8988T (cell line): ENCODE measurements at regions not wholly inside any gene's neighbourhood (a gene's known extent, or its start where the extent isn't known, plus 50 kb on each side); places are given as distances from the start of the nearest gene placed in this dataset.

ENCODE experiments used
- DNase-seq: peaks from one replicate; pipeline ENCODE4 v3.0.0; 2011

DNA sequence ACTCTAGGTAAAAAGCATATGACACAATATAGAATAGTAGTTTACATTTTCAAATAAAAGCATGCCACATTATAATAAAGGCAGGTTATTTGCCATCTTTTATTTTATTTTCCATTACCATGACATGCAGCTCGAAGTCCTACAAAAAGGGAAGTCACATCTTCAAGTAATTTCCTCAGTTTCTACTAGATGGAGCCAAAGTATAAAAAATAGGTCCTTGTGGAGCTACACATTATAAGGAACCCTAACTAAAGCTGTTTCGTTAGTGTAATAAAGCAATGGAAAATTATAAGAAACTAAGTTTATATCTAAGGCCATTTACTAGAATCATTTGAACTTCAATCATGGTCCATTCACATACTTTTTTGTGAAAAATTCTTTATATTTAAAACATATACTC, 674.5 kb downstream of the KCNJ3 start:
- no peak for DNase-seq

GRCh38 chr2:155368934-155369333, 670.4 kb downstream of the KCNJ3 start:
- DNase-seq: no peak

DNA sequence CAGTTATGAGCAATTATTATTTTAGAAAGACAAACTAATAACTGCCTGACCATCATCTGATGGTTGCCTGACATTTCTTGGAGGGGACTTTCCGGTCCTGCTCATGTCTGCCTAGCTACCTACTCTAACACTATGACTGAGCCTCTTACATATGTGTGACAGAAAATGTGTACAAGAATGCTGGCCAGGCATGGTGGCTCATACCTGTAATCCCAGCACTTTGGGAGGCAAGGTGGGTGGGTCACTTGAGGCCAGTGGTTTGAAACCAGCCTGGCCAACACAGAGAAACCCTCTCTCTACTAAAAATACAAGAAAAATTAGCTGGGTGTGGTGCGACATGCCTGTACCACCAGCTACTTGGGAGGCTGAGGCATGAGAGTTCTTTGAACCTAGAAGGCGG, 666.3 kb downstream of the KCNJ3 start:
- no peak for DNase-seq

DNA sequence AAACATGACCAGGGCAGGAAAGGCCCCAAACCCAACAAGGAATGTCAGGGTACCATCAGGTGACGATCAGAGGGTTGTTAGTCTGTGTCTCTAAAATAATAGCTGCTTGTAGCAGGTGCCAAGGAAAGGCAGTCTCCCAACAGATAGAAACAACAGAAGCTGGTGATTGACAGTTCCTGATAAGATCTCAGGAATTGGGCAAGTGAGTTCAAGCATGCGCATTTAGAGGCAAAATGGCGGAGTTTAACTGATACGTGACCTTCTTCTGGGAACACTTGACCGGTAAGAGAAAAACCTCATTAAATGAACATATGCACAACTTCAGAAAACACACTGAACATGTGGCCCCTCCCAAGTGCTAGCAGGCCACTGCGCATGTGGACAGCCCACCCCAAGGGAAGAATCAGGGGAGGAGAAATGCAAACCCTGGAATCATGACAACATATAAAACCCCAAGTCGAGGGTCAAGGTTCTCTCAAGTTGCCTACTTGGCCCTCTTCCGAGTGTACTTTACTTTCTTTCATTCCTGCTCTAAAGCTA, 664.9 kb downstream of the KCNJ3 start:
- no peak for DNase-seq

- DNase-seq: no peak
Measured at GRCh38 chr2:155357172-155357571, 658.7 kb downstream of the KCNJ3 start.

GRCh38 chr2:155356250-155356649, 657.8 kb downstream of the KCNJ3 start:
- no peak for DNase-seq

GRCh38 chr2:155350783-155351580, 652.5 kb downstream of the KCNJ3 start:
- DNase-seq: no peak

- no peak for DNase-seq
Measured at GRCh38 chr2:155332016-155332415, 633.5 kb downstream of the KCNJ3 start.

DNA sequence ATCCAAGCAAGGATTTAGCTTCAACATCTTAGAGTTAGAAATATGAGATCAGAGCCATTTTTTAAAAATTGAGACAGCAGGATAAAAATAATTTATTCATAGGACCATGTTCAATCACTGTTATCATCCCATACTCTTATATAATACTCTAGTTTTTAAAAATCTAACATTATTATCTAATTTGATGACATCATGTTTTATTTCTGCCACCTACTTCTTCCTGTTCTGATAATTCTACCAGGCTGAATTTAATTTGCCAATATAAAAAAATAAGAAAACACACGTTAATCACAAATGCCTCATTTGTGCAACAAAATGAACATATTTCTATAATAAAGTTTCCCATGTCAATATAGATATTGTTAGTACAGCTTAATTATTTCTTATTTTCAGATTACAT, 621.7 kb downstream of the KCNJ3 start:
- DNase-seq: no peak

DNA sequence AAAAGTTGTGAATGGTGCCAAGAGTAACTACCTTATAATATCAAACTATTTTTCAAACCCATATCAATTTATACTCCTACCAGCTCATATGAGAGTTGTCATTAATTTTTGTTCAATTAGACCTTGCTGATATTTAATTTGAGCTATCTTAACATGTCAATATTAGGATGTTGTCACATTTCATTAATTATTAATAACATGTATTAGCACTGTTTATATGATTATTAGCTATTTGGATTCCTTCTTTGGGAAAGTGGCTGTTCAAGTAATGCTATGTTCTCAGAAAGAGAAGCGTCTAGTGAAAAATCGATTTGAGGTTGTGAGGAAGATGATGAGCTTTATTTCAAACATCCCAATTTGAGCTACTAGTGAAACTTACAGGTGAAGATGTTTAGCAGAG, 620.2 kb downstream of the KCNJ3 start:
- DNase-seq: no peak

- no peak for DNase-seq
Measured at GRCh38 chr2:155315768-155316167, 617.3 kb downstream of the KCNJ3 start.

DNA sequence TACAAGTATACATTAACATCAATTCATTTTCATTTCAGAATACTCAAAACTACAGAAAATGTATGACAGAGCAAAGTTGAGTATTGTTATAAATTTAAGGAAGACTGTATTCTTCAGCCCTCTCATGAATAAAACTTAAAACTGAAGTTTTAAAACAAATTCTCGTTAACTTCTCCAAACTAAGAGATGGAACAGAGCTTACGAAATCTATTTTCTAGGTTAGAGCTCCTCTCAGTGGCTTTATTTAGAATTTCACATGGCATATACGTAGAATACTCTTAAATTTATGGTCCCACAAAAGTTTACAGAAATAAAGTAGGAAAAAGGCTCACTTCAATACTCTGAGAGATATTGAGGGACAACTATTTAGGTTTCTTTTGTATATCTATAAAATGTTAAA, 612.1 kb downstream of the KCNJ3 start:
- DNase-seq: no peak

DNA sequence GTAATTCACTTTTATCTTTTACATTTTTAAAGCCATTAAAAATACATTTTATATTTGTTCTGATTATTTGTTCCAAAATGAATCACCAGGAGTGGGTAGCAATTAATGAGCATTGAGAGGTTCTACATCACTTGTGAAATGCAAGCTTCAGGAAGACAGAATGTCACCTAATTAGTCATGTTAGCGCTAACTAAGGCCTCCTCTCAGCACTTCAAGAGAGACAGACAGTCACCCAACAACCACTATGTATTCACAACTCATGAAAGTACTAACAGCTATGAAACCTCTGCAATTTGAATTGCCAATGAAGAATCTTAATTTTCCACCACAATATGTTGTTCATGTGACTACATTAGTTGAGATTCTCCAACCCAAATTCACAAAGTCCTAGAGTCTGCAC, 611.0 kb downstream of the KCNJ3 start:
- DNase-seq: no peak

DNA sequence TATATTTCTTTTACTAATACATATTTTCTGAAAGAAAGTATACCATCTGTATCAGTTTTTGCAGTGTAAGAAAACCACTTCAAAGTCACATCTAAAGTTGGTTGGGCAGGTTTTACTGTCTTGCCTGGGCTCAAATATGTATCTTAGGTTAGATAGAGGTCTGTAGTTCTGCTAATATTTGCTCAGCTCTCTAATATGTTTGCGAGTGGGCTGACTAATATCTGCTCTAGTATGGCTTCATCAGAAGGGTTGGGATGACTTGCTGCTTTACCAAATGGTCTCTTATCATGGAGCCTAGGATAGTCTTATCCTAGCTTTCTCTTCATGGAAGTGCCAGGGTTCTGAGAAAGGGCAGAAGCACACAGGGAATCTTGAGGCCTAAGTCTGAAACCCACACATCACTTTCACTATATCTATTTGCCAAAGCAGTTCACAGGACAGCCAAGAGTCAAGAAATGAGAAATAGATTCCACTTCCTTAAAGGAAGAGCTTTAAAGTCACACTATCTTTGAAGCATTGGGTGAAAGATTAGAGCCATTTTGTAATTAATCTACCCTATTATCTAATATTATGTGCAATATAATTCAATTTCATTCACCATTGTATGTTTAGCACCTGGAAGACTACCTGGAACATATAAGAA, 610.0 kb downstream of the KCNJ3 start:
- DNase-seq: no peak

GRCh38 chr2:155301221-155301620, 602.7 kb downstream of the KCNJ3 start:
- no peak for DNase-seq

DNA sequence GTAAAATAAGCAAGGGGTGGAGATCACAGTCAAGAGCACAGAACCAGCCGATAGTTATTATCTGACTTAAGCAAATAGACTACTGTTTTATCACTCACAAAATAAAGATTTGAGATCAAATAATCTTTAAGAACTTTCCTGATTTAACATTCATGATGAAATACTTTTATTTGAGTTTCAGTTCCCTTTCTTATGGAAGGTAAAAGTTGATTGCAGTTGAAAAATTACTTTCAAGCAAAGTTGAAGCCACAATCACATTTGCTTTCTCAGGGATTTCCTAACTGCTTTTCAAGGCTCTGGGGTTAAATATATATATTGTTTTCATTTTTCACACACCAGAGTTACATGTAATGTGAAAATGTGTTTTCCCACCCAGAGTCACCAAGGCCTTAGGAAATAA, 599.5 kb downstream of the KCNJ3 start:
- no peak for DNase-seq

GRCh38 chr2:155294358-155294757, 595.9 kb downstream of the KCNJ3 start:
- no peak for DNase-seq

DNA sequence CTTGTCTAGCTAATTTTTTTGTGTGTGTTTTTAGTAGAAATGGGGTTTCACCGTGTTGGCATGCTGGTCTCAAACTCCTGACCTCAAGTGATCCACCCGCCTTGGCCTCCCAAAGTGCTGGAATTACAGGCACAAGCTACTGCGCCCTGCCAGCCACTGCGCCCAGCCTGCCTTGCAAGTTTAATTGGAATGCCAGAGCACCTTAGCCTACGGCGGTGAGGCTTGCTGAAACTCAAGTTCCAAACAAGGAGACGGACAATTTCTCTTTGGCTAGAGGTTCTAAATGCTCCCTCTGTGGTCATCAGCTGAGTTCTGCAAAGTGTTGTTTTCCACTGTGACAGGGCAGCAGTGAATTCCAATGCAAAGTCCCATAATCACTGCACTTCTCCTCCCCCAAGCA, 583.4 kb downstream of the KCNJ3 start:
- DNase-seq: no peak

DNA sequence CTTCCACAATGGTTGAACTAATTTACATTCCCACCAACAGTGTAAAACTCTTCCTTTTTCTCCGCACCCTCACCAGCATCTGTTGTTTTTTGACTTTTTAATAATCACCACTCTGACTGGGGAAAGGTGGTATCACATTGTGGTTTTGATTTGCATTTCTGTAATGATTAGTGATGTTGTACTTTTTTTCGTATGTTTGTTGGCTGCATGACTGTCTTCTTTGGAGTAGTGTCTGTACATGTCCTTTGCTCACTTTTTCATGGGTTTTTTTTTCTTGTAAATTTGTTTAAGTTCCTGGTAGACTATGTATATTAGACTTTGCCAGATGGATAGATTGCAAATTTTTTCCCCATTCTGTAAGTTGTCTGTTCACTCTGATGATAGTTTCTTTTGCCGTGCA, 574.8 kb downstream of the KCNJ3 start:
- DNase-seq: no peak

GRCh38 chr2:155266583-155266982, 568.1 kb downstream of the KCNJ3 start:
- no peak for DNase-seq

GRCh38 chr2:155266109-155266508, 567.6 kb downstream of the KCNJ3 start:
- no peak for DNase-seq

DNA sequence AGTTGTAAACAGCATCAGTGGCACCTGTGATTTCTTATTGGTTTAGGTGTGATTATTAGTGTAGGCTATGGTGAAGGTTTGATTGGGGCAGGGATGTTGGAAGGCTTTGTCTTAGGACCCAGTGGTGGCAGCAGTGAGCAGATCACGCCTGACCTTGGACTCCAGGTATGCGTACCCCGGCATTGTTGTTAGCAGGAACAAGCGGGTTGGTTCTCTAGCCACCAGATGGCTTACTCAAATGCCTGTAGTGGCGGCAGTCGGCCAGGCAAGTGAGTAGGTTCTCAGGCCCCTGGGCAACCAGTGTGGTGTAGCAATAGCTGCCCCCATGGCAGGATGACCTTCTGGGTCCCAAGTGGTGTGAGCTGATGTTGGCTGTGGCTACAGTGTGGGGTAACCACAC, 558.3 kb downstream of the KCNJ3 start:
- DNase-seq: no peak

- DNase-seq: peak; percentile 7
Measured at GRCh38 chr2:155250800-155251199, 552.3 kb downstream of the KCNJ3 start.

GRCh38 chr2:155240176-155240575, 541.7 kb downstream of the KCNJ3 start:
- DNase-seq: no peak

GRCh38 chr2:155235710-155236109, 537.2 kb downstream of the KCNJ3 start:
- no peak for DNase-seq
